CD4-positive, CD25-positive, alpha-beta regulatory T cell (primary cell): ENCODE measurements at regions not wholly inside any gene's neighbourhood (a gene's known extent, or its start where the extent isn't known, plus 50 kb on each side); places are given as distances from the start of the nearest gene placed in this dataset.
A peak's percentile ranks its signal among the peaks of the same experiment; 100 is the strongest.

Experiments used
- ATAC-seq, 2 donors: fragments of 150-1000 bp; cut with Tn5 transposase; one replicate each; pipeline ENCODE4 v1.10.0; 2021; ENCODE audit warnings: low read depth in 2 of 2, moderate number of reproducible peaks in 2 of 2, moderate library complexity in 1 of 2
- DNase-seq, 3 donors: peaks; one replicate each; pipeline versions ENCODE4 v3.0.0 to v3.0.0-alpha.2; 2012 to 2022; ENCODE audit warnings: mixed read lengths in 1 of 3
- H3K27ac ChIP-seq: one replicate; pipeline ENCODE4 v1.7.0; 2013; ENCODE audit warnings: mild to moderate bottlenecking, low read length; ENCODE audit not compliant: insufficient read depth, poor library complexity, severe bottlenecking
- H3K27me3 ChIP-seq: one replicate; pipeline ENCODE4 v1.7.0; 2013; ENCODE audit warnings: low read length; ENCODE audit not compliant: control insufficient read depth, insufficient read depth
- H3K36me3 ChIP-seq: one replicate; pipeline ENCODE4 v1.7.0; 2013; ENCODE audit warnings: mild to moderate bottlenecking, low read length, moderate library complexity; ENCODE audit not compliant: control insufficient read depth, insufficient read depth
- H3K4me1 ChIP-seq: 2 replicates; pipeline ENCODE4 v1.7.0; 2013; ENCODE audit warnings: mild to moderate bottlenecking, low read length; ENCODE audit not compliant: insufficient read depth, control insufficient read depth, poor library complexity, severe bottlenecking
- H3K4me3 ChIP-seq: one replicate; pipeline ENCODE4 v1.7.0; 2013; ENCODE audit warnings: low read depth, mild to moderate bottlenecking, low read length, moderate library complexity
- H3K9me3 ChIP-seq, 2 experiments: 1 replicate in 1 of 2; 2 replicates in 1 of 2; pipeline ENCODE4 v1.7.0; 2013; ENCODE audit warnings: low read length in 2 of 2, mild to moderate bottlenecking in 1 of 2, moderate library complexity in 1 of 2; ENCODE audit not compliant: control insufficient read depth in 2 of 2
- H3K27ac Mint-ChIP-seq, 3 donors: one replicate each; pipeline ENCODE4 v1.8.0; 2020 to 2022; ENCODE audit warnings: mild to moderate bottlenecking in 3 of 3, mixed read lengths in 3 of 3, moderate library complexity in 2 of 3
- H3K27me3 Mint-ChIP-seq: one replicate; pipeline ENCODE4 v1.8.0; 2022; ENCODE audit warnings: mild to moderate bottlenecking, mixed read lengths
- H3K36me3 Mint-ChIP-seq: one replicate; pipeline ENCODE4 v1.8.0; 2020; ENCODE audit warnings: mixed read lengths
- H3K4me1 Mint-ChIP-seq, 4 donors: one replicate each; pipeline ENCODE4 v1.8.0; 2020 to 2022; ENCODE audit warnings: mixed read lengths in 4 of 4, mild to moderate bottlenecking in 1 of 4
- H3K4me3 Mint-ChIP-seq, 4 donors: one replicate each; pipeline ENCODE4 v1.8.0; 2020 to 2022; ENCODE audit warnings: mild to moderate bottlenecking in 4 of 4, mixed read lengths in 4 of 4, moderate library complexity in 3 of 4
- H3K9me3 Mint-ChIP-seq, 7 donors: one replicate each; pipeline ENCODE4 v1.8.0; 2020 to 2022; ENCODE audit warnings: mixed read lengths in 7 of 7, mild to moderate bottlenecking in 3 of 7, moderate library complexity in 2 of 7

GRCh38 chr2:23021311-23022120 is 363.5 kb upstream of the KLHL29 start:
- no peaks in the 10 kb centered on the region for H3K36me3 Mint-ChIP-seq
- no peaks in the 10 kb centered on the region for H3K9me3 ChIP-seq
- no peaks in the 10 kb centered on the region for H3K4me1 Mint-ChIP-seq
- no peak overlapping the region for H3K4me3 Mint-ChIP-seq
- H3K36me3 ChIP-seq, result no peaks in the 10 kb centered on the region
- H3K27ac Mint-ChIP-seq, result no peak overlapping the region
- ATAC-seq (no peak), DNase-seq (no peak)
- no peaks in the 10 kb centered on the region for H3K27me3 Mint-ChIP-seq
- no peak overlapping the region for H3K27ac ChIP-seq
- no peaks in the 10 kb centered on the region for H3K9me3 Mint-ChIP-seq
- H3K27me3 ChIP-seq, result no peaks in the 10 kb centered on the region
- no peak overlapping the region for H3K4me3 ChIP-seq
- H3K4me1 ChIP-seq, result no peaks in the 10 kb centered on the region

- Histone ChIP-seq H3K36me3 (no peaks in the 10 kb centered on the region), H3K9me3 (no peaks in the 10 kb centered on the region), H3K4me3 (no peak overlapping the region), H3K4me1 (no peaks in the 10 kb centered on the region), H3K27ac (no peak overlapping the region), H3K27me3 (no peaks in the 10 kb centered on the region)
- H3K27me3 Mint-ChIP-seq, result no peaks in the 10 kb centered on the region
- H3K36me3 Mint-ChIP-seq, result no peaks in the 10 kb centered on the region
- no peak overlapping the region for H3K4me3 Mint-ChIP-seq
- DNase-seq (no peak), ATAC-seq (no peak)
- H3K27ac Mint-ChIP-seq, result no peak overlapping the region
- peaks cover 0 to 2% (median 0%) of the 10 kb centered on the region in 7 donors for H3K9me3 Mint-ChIP-seq
- no peaks in the 10 kb centered on the region for H3K4me1 Mint-ChIP-seq
These were observed 361.3 kb upstream of the KLHL29 start for GRCh38 chr2:23023722-23024121.

- no peak for DNase-seq
- Mint-ChIP-seq H3K4me1 (no peaks in the 10 kb centered on the region), H3K4me3 (no peak overlapping the region), H3K27ac (no peak overlapping the region), H3K9me3 (peaks cover 0 to 2% (median 0%) of the 10 kb centered on the region in 7 donors), H3K27me3 (no peaks in the 10 kb centered on the region), H3K36me3 (no peaks in the 10 kb centered on the region)
- H3K27me3 ChIP-seq, result no peaks in the 10 kb centered on the region
- H3K27ac ChIP-seq, result no peak overlapping the region
- H3K4me3 ChIP-seq, result no peak overlapping the region
- no peaks in the 10 kb centered on the region for H3K4me1 ChIP-seq
- no peaks in the 10 kb centered on the region for H3K36me3 ChIP-seq
- H3K9me3 ChIP-seq, result no peaks in the 10 kb centered on the region
- ATAC-seq, result no peak
These were observed 358.3 kb upstream of the KLHL29 start for GRCh38 chr2:23026671-23027070.

GRCh38 chr2:23027396-23027795 is 357.6 kb upstream of the KLHL29 start:
- Histone ChIP-seq H3K27ac (no peak overlapping the region), H3K36me3 (no peaks in the 10 kb centered on the region), H3K4me3 (no peak overlapping the region), H3K27me3 (no peaks in the 10 kb centered on the region), H3K9me3 (no peaks in the 10 kb centered on the region), H3K4me1 (no peaks in the 10 kb centered on the region)
- Mint-ChIP-seq H3K27me3 (no peaks in the 10 kb centered on the region), H3K9me3 (peaks cover 0 to 4% (median 0%) of the 10 kb centered on the region in 7 donors), H3K27ac (peak overlapping the region in 1 of 3 donors; percentile 10), H3K4me3 (no peak overlapping the region), H3K4me1 (no peaks in the 10 kb centered on the region), H3K36me3 (no peaks in the 10 kb centered on the region)
- ATAC-seq (no peak), DNase-seq (no peak)

GRCh38 chr2:23028106-23028505 is 356.9 kb upstream of the KLHL29 start:
- H3K36me3 Mint-ChIP-seq, result no peaks in the 10 kb centered on the region

GRCh38 chr2:23029111-23029510 is 355.9 kb upstream of the KLHL29 start:
- Mint-ChIP-seq H3K27me3 (no peaks in the 10 kb centered on the region), H3K4me3 (no peak overlapping the region)
- no peak for ATAC-seq

More at GRCh38 chr2:23028106-23028505, 356.9 kb upstream of the KLHL29 start:
- Mint-ChIP-seq H3K9me3 (peaks cover 0 to 4% (median 0%) of the 10 kb centered on the region in 7 donors), H3K4me3 (no peak overlapping the region), H3K4me1 (no peaks in the 10 kb centered on the region), H3K27ac (no peak overlapping the region), H3K27me3 (no peaks in the 10 kb centered on the region)
- ATAC-seq, result no peak
- DNase-seq, result no peak
- no peaks in the 10 kb centered on the region for H3K27me3 ChIP-seq
- no peaks in the 10 kb centered on the region for H3K9me3 ChIP-seq
- H3K4me1 ChIP-seq, result no peaks in the 10 kb centered on the region
- no peak overlapping the region for H3K4me3 ChIP-seq
- H3K36me3 ChIP-seq, result no peaks in the 10 kb centered on the region
- no peak overlapping the region for H3K27ac ChIP-seq

GRCh38 chr2:23029951-23030350 is 355.0 kb upstream of the KLHL29 start:
- DNase-seq (no peak), ATAC-seq (no peak)
- no peaks in the 10 kb centered on the region for H3K27me3 ChIP-seq
- Mint-ChIP-seq H3K27ac (no peak overlapping the region), H3K9me3 (peaks cover 0 to 4% (median 0%) of the 10 kb centered on the region in 7 donors), H3K36me3 (no peaks in the 10 kb centered on the region), H3K27me3 (no peaks in the 10 kb centered on the region), H3K4me3 (no peak overlapping the region), H3K4me1 (no peaks in the 10 kb centered on the region)
- no peak overlapping the region for H3K27ac ChIP-seq
- H3K9me3 ChIP-seq, result no peaks in the 10 kb centered on the region
- no peaks in the 10 kb centered on the region for H3K36me3 ChIP-seq
- no peaks in the 10 kb centered on the region for H3K4me1 ChIP-seq
- no peak overlapping the region for H3K4me3 ChIP-seq

More at GRCh38 chr2:23029111-23029510, 355.9 kb upstream of the KLHL29 start:
- H3K36me3 Mint-ChIP-seq, result no peaks in the 10 kb centered on the region
- H3K9me3 Mint-ChIP-seq, result peaks cover 0 to 4% (median 0%) of the 10 kb centered on the region in 7 donors
- H3K27ac Mint-ChIP-seq, result no peak overlapping the region
- H3K36me3 ChIP-seq, result no peaks in the 10 kb centered on the region
- no peaks in the 10 kb centered on the region for H3K9me3 ChIP-seq
- no peaks in the 10 kb centered on the region for H3K4me1 Mint-ChIP-seq
- no peak overlapping the region for H3K4me3 ChIP-seq
- DNase-seq, result no peak
- no peak overlapping the region for H3K27ac ChIP-seq
- H3K4me1 ChIP-seq, result no peaks in the 10 kb centered on the region
- H3K27me3 ChIP-seq, result no peaks in the 10 kb centered on the region

- no peaks in the 10 kb centered on the region for H3K36me3 ChIP-seq
- Mint-ChIP-seq H3K4me1 (no peaks in the 10 kb centered on the region), H3K27ac (no peak overlapping the region), H3K27me3 (peaks cover 4% of the 10 kb centered on the region), H3K9me3 (peaks cover 0 to 2% (median 0%) of the 10 kb centered on the region in 7 donors), H3K4me3 (no peak overlapping the region), H3K36me3 (no peaks in the 10 kb centered on the region)
- no peaks in the 10 kb centered on the region for H3K4me1 ChIP-seq
- H3K27ac ChIP-seq, result no peak overlapping the region
- no peaks in the 10 kb centered on the region for H3K27me3 ChIP-seq
- no peak overlapping the region for H3K4me3 ChIP-seq
- no peak for DNase-seq
- ATAC-seq, result no peak
- no peaks in the 10 kb centered on the region for H3K9me3 ChIP-seq
These were observed 350.0 kb upstream of the KLHL29 start for GRCh38 chr2:23034996-23035395.
